HG03460 (cell line): ENCODE measurements at regions not wholly inside any gene's neighbourhood (a gene's known extent, or its start where the extent isn't known, plus 50 kb on each side); places are given as distances from the start of the nearest gene placed in this dataset.

Experiments
- ATAC-seq: cut with Tn5 transposase; IDR thresholded peaks from one replicate; pipeline ENCODE4 v1.9.1; 2021; ENCODE audit not compliant: unreplicated experiment

GRCh38 chr10:35728341-35728740 is 86.2 kb upstream of the FZD8 start:
- no peak for ATAC-seq

DNA sequence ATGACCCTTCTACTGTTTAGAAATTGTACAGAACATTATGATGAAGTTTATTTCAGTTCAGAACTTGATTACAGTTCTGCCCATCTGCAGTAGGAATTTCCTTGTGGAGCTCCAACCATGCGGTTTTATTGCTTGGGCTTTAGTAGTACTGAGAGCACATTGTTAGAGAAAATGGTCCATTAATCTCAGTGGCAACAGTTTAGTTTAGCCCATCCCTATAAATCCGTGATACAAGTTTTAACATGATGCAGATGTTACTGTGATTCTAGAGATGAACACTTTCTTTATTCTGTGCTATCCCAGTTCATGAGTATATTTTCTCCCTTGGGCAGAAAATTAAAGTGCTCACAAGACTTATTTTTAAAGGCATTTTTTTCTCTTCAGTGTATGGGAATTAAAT is 84.8 kb upstream of the FZD8 start:
- no peak for ATAC-seq

GRCh38 chr10:35723992-35724391 is 81.9 kb upstream of the FZD8 start:
- no peak for ATAC-seq

DNA sequence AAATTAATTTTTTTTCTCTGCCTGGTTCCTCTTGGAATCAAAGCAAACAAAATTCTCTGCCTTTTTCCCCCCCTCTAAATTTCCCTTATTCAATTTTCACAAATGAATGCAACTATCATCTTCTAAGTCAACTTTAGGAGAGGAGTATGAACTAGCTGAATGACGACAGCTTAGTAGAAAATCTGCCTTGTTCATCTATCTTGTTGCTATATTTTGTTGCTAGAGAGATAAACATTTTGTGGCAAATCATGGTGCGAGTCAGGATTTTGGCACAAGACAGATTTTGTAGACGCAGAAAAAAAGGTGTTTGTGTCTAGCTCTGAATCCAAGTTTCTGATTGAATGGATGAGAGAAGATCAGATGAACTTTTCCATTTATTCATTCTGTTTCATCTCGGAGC is 81.0 kb upstream of the FZD8 start:
- no peak for ATAC-seq

GRCh38 chr10:35722636-35723035 is 80.5 kb upstream of the FZD8 start:
- no peak for ATAC-seq

DNA sequence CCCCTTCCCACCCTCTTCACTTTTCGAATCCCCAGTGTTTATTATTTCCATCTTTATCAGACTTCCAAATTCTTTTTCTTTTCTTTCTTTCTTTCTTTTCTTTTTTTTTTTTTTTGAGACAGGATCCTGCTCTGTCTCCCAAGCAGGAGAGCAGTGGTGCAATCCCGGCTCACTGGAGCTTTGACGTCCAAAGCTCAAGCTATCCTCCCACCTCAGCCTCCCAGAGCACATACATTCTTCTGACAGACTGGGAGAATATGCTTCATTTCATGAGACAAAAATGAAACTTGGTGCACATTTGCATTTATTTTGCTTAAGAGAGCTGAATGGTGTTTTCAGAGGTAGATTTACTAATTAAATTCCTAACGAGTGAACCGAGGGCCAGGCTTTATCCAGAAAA is 80.1 kb upstream of the FZD8 start:
- no peak for ATAC-seq

GRCh38 chr10:35720366-35720765 is 78.3 kb upstream of the FZD8 start:
- no peak for ATAC-seq

GRCh38 chr10:35716776-35717175 is 74.7 kb upstream of the FZD8 start:
- ATAC-seq: no peak

DNA sequence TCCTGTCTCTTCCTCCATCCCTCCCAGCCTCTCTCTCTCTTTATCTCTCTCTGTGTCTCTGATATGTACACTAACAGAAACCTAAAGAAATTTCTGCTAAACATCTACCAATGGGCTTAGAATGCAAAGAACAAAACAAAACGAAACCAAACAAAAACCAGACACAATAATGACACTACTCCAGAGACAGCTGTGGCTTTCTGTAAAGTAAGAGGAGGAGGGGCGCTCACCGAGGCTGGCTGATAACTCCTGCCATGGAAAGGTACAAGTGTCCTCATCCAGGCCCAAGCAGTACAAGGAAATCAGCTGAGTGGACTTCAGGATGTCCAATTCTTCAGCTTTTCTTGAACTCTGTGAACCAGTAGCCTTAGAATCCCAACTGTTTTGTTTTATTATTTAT is 70.4 kb upstream of the FZD8 start:
- no peak for ATAC-seq

GRCh38 chr10:35711615-35712411 is 69.7 kb upstream of the FZD8 start:
- no peak for ATAC-seq

DNA sequence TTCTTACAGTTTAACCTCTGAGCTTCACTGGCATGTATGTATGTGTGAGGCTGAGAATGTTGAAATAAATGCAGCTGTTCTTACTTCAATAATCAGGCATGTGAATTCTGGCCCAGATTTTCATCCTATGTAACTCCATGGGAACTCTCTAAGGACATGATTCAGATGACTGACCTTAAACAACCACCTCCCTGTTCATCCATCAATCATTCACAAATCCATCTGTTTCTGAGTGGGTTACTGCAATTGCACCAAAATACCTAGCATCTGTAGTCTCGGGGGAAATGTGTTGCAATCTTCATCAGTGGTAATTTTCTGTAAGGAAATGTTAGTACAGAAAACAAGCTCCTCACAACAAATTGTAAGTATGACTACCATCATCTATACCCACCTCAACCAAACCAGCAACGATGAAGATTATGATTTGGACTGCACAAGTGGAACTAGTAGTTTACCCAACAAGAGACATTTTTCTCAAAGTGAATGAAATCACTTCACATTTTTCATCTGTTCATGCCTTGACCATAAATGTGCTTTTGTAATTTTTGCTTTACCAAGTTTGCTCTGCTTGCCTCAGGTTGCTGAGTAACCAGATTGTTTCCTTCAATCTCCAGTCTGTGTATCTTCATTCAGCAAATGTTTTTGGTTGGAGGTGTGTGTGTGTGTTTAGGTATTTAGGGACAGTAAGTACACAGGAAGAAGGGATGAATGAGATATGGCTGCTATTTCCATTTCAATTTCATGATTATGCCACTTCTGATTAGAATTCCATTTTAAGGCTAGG is 65.7 kb upstream of the FZD8 start:
- no peak for ATAC-seq

DNA sequence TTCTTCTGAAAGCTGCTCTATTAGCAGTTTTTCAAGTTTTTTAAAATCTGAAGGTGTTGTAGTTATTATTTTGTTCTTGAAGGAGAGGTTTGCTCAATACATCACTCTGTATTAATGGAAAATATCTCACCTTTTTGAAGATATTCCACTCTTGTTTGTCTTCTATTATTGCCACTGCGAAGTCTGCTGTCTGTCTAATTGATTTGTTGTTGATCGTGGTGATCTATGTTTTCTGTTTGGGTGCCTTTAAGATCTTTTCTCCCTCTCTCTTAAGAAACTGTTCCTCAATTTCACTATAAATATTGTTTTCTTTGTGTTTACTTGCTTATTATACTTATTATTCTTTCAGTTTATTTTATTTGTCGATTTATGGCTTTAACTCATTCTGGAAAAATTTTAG is 64.9 kb upstream of the FZD8 start:
- no peak for ATAC-seq

DNA sequence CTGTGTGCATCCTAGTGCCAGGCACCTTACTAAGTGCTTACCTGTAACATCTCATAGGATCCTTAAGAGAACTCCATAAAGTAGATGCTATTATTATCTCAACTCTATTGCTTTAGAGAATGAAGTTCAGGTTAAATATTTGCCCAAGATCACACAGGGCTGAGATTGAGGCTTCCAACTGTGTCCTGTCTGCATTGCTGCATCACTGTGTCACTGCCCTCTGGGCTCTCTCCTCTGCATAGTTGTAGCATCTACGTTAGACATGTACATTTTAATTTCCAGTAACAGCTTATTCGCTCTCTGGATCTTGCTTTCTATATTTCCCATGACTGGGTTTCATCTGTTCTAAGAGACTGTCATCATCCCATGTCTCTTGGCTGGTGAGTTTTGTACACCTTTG is 63.6 kb upstream of the FZD8 start:
- ATAC-seq: no peak

- no peak for ATAC-seq
Observed at GRCh38 chr10:35705051-35705450, 63.0 kb upstream of the FZD8 start.

DNA sequence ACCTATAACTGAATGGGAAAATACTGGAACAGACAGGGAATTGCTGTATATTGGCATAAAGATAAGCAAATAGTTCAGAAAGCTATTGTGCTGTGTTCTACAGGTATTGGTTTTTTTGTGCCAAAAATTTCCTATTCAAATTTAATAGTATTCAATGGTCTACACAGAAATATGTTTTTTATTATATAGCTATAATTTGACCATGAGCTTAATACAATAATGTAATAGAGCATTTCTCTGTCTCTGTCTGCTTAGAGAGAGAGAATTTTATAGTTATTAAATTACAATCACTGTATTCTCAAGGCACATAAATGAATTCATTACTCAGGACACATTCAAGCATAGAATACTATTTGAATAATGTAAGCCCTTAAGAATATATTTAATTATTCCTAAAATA is 62.3 kb upstream of the FZD8 start:
- ATAC-seq: no peak

GRCh38 chr10:35700487-35700882 is 58.4 kb upstream of the FZD8 start:
- no peak for ATAC-seq

GRCh38 chr10:35699848-35700486 is 57.9 kb upstream of the FZD8 start:
- ATAC-seq: no peak

GRCh38 chr10:35696392-35697287 is 54.5 kb upstream of the FZD8 start:
- no peak for ATAC-seq

DNA sequence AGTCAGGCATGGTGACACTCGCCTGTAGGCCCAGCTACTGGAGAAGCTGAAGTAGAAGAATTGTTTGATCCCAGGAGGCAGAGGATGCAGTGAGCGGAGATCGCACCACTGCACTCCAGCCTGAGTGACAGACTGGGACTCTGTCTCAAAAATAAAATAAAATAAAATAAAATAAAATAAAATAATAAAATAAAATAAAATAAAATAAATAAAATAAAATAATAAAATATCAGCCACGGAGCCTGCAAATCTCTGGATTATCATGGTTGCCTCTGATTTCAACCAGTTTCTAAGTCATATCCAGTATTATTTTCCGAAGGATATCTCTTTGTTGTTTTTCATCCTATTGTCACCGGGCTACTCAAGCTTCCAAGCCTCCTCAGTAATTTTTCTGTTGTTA is 51.7 kb upstream of the FZD8 start:
- ATAC-seq: no peak
